Caco-2 (cell line): ENCODE measurements at regions not wholly inside any gene's neighbourhood (a gene's known extent, or its start where the extent isn't known, plus 50 kb on each side); places are given as distances from the start of the nearest gene placed in this dataset.

ENCODE experiments used
- BruUV-seq: library from RNA; stranded (reverse); fragments of 400-500 nt; replicated peaks from 2 replicates; lab custom pipeline; 2021; lab: Mats Ljungman, UMichigan
- CTCF ChIA-PET: fragments of 300-600 bp; sonication (Branson Sonifier 250); formaldehyde crosslinking; loops from one replicate; lab custom pipeline; 2022; ENCODE audit warnings: antibody characterized with exemption; lab: Charles Lee
- POLR2A ChIA-PET: fragments of 300-600 bp; sonication (Branson Sonifier 250); formaldehyde crosslinking; loops from one replicate; lab custom pipeline; 2022; ENCODE audit warnings: antibody characterized with exemption; lab: Charles Lee
- DNase-seq, 2 experiments: peaks; one replicate each; pipeline versions ENCODE4 v3.0.0 to v3.0.0-alpha.2; 2020 to 2022
- H3K27me3 ChIP-seq: replicated peaks from 2 replicates; pipeline ENCODE4 v1.6.0; 2011; ENCODE audit warnings: low read length; ENCODE audit not compliant: control insufficient read depth, insufficient read depth
- H3K36me3 ChIP-seq: 2 replicates; pipeline ENCODE4 v1.5.1; 2011; ENCODE audit warnings: low read length; ENCODE audit not compliant: control insufficient read depth, insufficient read depth
- H3K4me1 ChIP-seq: fragments of 250-450 bp; sonication (Bioruptor Pico); 2 replicates; pipeline ENCODE4 v1.5.1; 2020; ENCODE audit warnings: mild to moderate bottlenecking
- H3K4me3 ChIP-seq: 2 replicates; pipeline ENCODE4 v1.5.1; 2011; ENCODE audit warnings: low read depth, mild to moderate bottlenecking, control low read depth, low read length
- H3K9me3 ChIP-seq: fragments of 250-450 bp; sonication (Bioruptor Pico); 2 replicates; pipeline ENCODE4 v1.5.1; 2020; ENCODE audit warnings: mild to moderate bottlenecking, moderate library complexity
- H3K27ac Mint-ChIP-seq: one replicate; pipeline ENCODE4 v1.8.0; 2022; ENCODE audit warnings: mixed read lengths; ENCODE audit not compliant: unreplicated experiment
- H3K27me3 Mint-ChIP-seq: one replicate; pipeline ENCODE4 v1.8.0; 2022; ENCODE audit warnings: mixed read lengths; ENCODE audit not compliant: insufficient read depth, unreplicated experiment
- H3K36me3 Mint-ChIP-seq: one replicate; pipeline ENCODE4 v1.8.0; 2022; ENCODE audit warnings: mild to moderate bottlenecking, mixed read lengths; ENCODE audit not compliant: insufficient read depth, unreplicated experiment
- H3K4me1 Mint-ChIP-seq: one replicate; pipeline ENCODE4 v1.8.0; 2022; ENCODE audit warnings: low read depth, mixed read lengths; ENCODE audit not compliant: unreplicated experiment
- H3K4me3 Mint-ChIP-seq: one replicate; pipeline ENCODE4 v1.8.0; 2022; ENCODE audit warnings: mild to moderate bottlenecking, moderate library complexity, mixed read lengths; ENCODE audit not compliant: unreplicated experiment
- H3K9me3 Mint-ChIP-seq: one replicate; pipeline ENCODE4 v1.8.0; 2022; ENCODE audit warnings: mixed read lengths; ENCODE audit not compliant: unreplicated experiment
- CTCF ChIP-seq, 2 experiments: fragments of 200-600 bp in 1 of 2; IDR thresholded peaks; 1 replicate in 1 of 2; 2 replicates in 1 of 2; pipeline versions ENCODE4 v1.5.1 to v1.8.0; 2011 to 2022; ENCODE audit warnings: antibody characterized with exemption in 1 of 2, control low read depth in 1 of 2, inconsistent platforms in 1 of 2, low read depth in 1 of 2, low read length in 1 of 2, mild to moderate bottlenecking in 1 of 2, moderate library complexity in 1 of 2; ENCODE audit not compliant: insufficient read depth in 1 of 2, severe bottlenecking in 1 of 2, unreplicated experiment in 1 of 2
- intact Hi-C: fragments of 100-400 bp; cut with micrococcal nuclease; formaldehyde crosslinking; loops from one replicate; pipeline ENCODE4 v1.10.0; 2022; ENCODE audit not compliant: unreplicated experiment

- no peak overlapping the region for H3K27ac Mint-ChIP-seq
- no peaks in the 10 kb centered on the region for H3K27me3 Mint-ChIP-seq
- Histone ChIP-seq H3K4me3 (no peak overlapping the region), H3K36me3 (peaks cover 2% of the 10 kb centered on the region; the same call in 1 of the 2 replicates), H3K27me3 (no peaks in the 10 kb centered on the region), H3K9me3 (peaks cover 8% of the 10 kb centered on the region), H3K4me1 (no peaks in the 10 kb centered on the region)
- peaks cover 70% of the 10 kb centered on the region for H3K36me3 Mint-ChIP-seq
- TF ChIP-seq CTCF (IDR thresholded peaks at IDR 0.05; ENCODE audit: insufficient read depth in 1 of 2, low read depth in 1 of 2, low read length in 1 of 2, severe bottlenecking in 1 of 2, unreplicated experiment in 1 of 2), result no peak
- H3K4me3 Mint-ChIP-seq, result no peak overlapping the region
- CTCF ChIA-PET, result interaction anchor here (0.6 kb wide), 1 partner anchor 38 kb away, joined by 3 read pairs; no protein-coding TSS in a partner anchor
- H3K9me3 Mint-ChIP-seq, result peaks cover 21% of the 10 kb centered on the region
- intact Hi-C loops, result no loop called here
- BruUV-seq, result no TSS peak
- no peak for DNase-seq
- POLR2A ChIA-PET, result no interaction called here
- no peaks in the 10 kb centered on the region for H3K4me1 Mint-ChIP-seq
These were observed 89.3 kb upstream of the ZNF746 start for GRCh38 chr7:149586646-149587645.

- Mint-ChIP-seq H3K4me3 (no peak overlapping the region), H3K4me1 (no peaks in the 10 kb centered on the region), H3K36me3 (peaks cover 76% of the 10 kb centered on the region), H3K27me3 (no peaks in the 10 kb centered on the region), H3K9me3 (peaks cover 23% of the 10 kb centered on the region), H3K27ac (no peak overlapping the region)
- TF ChIP-seq CTCF (IDR thresholded peaks at IDR 0.05; ENCODE audit: insufficient read depth in 1 of 2, low read depth in 1 of 2, low read length in 1 of 2, severe bottlenecking in 1 of 2, unreplicated experiment in 1 of 2), result no peak
- CTCF ChIA-PET, result no interaction called here
- Histone ChIP-seq H3K27me3 (no peaks in the 10 kb centered on the region), H3K36me3 (peaks cover 2% of the 10 kb centered on the region; the same call in 1 of the 2 replicates), H3K4me1 (no peaks in the 10 kb centered on the region), H3K9me3 (peaks cover 16% of the 10 kb centered on the region), H3K4me3 (no peak overlapping the region)
- no peak for DNase-seq
- intact Hi-C loops, result no loop called here
- POLR2A ChIA-PET, result no interaction called here
- BruUV-seq, result no TSS peak
These were observed 86.9 kb upstream of the ZNF746 start for GRCh38 chr7:149584530-149584929.

- H3K9me3 Mint-ChIP-seq, result peaks cover 23% of the 10 kb centered on the region
- peaks cover 2% of the 10 kb centered on the region; the same call in 1 of the 2 replicates for H3K36me3 ChIP-seq
- no TSS peak for BruUV-seq
These were observed 86.4 kb upstream of the ZNF746 start for GRCh38 chr7:149584009-149584408.

More at GRCh38 chr7:149584009-149584408, 86.4 kb upstream of the ZNF746 start:
- H3K4me1 Mint-ChIP-seq, result no peaks in the 10 kb centered on the region
- intact Hi-C loops, result no loop called here
- Histone ChIP-seq H3K27me3 (no peaks in the 10 kb centered on the region), H3K9me3 (peaks cover 18% of the 10 kb centered on the region), H3K4me3 (no peak overlapping the region), H3K4me1 (no peaks in the 10 kb centered on the region)
- H3K4me3 Mint-ChIP-seq, result no peak overlapping the region
- TF ChIP-seq CTCF (IDR thresholded peaks at IDR 0.05; ENCODE audit: insufficient read depth in 1 of 2, low read depth in 1 of 2, low read length in 1 of 2, severe bottlenecking in 1 of 2, unreplicated experiment in 1 of 2), result no peak
- ChIA-PET CTCF (no interaction called here), POLR2A (no interaction called here)
- no peak for DNase-seq
- peaks cover 75% of the 10 kb centered on the region for H3K36me3 Mint-ChIP-seq
- H3K27me3 Mint-ChIP-seq, result no peaks in the 10 kb centered on the region
- H3K27ac Mint-ChIP-seq, result no peak overlapping the region
